Stimulated activated CD4-positive, alpha-beta T cell treated with anti-CD3 and anti-CD28 coated beads, Interleukin-1b, Interleukin-23, amount 100 ng/mL, for 4 hours (primary cell): ENCODE measurements at regions not wholly inside any gene's neighbourhood (a gene's known extent, or its start where the extent isn't known, plus 50 kb on each side); places are given as distances from the start of the nearest gene placed in this dataset.

Experiments
- DNase-seq, 2 donors: peaks; one replicate each; pipeline ENCODE4 v3.0.0-alpha.2; 2020; ENCODE audit warnings: low read depth in 2 of 2

DNA sequence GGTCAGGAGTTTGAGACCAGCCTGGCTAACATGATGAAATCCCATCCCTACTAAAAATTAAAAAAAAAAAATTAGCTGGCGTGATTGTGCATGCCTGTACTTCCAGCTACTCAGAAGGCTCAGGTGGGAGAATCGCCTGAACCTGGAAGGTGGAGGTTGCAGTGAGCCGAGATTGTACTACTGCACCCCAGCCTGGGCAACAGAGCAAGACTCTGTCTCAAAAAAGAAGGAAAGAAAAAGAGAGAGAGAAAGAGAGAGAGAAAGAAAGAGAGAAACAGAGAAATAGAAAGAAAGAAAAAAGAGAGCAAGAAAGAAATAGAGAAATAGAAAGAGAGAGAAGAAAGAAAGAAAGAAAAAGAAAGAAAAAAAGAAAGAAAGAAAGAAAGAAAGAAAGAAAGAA, 292.8 kb upstream of the KLF6 start:
- no peak for DNase-seq

DNA sequence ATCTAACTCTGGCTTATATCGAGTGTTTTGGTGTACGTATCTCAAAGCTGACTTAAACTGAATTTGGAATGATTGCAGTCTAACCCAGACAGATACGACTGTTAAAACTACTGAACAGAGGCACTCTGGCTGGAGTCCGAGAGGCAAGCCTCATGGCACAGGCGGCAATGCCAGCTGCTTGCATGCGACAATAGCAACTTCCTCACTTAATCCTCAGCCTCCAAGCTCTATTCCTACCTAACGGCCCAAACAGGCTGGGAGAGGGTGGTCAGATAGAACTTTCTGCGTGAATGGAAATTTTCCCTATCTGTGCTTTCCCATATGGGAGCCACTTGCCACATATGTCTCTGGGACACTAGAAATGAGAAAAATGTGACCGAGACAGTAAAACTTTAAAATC, 292.0 kb upstream of the KLF6 start:
- DNase-seq, result no peak

DNA sequence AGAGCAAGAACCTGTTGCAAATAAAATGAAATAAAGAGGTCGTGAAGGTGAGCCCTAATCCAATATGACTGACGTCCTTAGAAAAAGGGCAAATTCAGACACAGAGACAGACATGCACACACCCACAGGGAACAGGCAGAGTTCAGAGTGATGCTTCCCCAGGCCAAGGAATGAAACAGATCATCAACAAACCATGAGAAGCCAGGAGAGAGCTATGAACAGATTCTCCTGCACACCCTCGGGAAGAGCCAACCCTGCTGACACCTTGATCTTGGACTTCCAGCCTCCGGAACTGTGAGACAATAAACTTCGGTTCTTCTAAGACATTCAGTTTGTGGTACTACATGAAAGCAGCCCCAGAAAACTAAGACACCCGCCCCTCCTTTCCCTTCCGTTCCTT, 290.4 kb upstream of the KLF6 start:
- DNase-seq, result no peak

DNA sequence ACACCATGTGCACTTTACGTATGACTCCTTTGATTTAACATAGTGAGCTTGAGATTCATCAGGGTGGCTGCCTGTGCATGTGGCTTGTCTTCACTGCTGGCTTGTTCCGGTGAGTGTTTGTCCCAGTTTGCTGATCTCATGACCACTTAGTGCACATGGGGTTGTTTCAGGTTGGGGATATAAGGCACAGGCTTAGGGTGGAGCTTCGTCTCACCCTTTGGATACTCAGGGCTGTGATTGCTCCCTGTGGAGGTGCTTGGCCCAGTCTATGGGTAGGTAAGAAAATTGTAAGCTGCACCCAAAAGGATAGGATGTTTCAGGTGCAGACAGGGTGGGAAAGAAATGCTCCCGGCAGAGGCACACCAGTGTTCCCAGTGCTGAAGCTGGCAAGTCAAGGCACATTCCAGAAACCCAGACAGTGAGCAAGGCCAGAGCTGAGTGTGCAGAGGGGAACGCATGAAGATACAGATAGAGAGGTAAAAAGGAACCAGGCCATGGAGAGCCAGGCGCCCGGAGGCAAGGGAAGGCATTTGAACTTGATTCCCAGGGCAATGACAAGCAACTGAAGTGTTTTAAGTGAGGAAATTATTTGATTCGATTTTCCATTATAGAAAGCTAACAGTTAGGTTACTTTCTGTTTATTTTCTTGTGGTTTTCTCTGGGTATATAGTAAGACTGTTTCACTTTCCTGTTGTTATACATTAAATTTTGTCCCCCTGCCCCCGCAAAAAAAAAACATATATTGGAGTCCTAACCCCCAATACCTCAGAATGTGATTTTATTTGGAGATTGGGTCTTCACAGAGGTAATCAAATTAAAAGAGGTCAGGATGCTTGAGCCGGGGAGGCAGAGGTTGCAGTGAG, 289.8 kb upstream of the KLF6 start:
- no peak for DNase-seq

DNA sequence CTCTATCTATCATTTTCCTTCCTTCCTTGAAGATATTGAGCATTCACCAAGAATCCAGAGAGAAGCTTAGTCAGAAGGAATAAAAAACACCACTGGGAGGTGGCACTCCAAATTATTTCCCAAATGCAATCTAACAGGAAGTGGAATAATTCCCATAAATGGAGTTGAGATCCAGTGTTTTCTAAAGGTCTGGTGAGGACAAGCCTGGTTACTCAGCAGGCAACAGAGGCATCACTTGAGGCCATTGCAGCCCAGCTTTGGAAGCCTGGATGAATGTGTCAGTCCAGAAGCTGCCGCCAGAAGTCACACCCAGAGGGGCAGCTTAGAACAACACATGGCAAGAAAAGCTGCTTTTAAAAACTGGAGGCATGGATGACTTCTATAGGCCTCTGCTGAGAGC, 288.9 kb upstream of the KLF6 start:
- no peak for DNase-seq

DNA sequence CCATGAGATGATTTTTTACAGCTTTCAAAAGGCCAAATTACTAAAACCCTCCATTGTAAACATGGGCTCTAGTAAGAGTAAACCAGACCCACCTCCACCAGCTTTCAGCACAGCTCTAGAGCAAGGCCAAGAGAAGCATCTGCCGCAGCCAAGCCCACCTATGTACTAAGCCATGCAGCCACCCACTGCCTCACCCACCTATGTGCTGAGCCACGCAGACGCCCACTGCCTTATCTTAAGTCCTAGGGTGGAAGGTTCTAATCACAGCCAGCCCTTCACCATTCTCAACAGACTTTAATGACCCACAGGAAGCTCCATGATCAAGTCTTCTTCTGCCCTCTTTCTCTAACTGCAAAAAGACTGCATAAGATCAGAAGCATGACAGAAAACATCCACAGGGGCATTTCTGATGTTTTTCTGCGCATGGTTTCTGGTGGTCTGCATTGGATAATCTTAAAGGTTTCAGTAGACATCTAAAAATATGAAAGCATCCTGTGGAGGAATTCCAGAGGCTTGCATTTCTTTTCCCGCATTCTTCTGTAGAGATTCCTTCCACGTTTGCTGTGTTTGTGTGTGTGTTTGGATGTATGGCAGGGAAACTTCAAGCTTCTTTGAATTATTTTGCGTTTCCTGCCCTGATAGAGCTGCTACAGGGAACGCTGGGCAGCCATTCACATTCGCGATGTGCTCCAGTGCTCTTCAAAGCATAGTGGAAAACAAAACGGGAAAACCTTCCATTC, 286.1 kb upstream of the KLF6 start:
- no peak for DNase-seq

DNA sequence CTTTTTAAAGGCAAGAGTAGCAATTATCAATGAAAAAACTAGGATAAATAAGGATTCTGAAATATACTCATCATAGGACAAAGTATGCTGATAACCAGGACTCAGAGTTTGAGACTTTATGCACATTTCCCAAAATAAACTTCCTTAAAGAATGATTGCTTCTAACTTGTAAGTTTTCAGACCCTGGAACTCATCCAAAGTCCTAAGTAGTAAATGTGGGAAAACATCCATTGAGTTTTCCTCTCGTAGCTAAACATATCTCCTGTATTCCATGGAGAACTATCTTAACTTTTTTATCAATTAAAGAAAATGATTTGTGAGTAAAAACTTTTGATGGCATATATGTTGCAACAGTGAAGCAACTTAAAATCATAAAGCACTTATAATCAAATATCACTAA, 285.2 kb upstream of the KLF6 start:
- no peak for DNase-seq

DNA sequence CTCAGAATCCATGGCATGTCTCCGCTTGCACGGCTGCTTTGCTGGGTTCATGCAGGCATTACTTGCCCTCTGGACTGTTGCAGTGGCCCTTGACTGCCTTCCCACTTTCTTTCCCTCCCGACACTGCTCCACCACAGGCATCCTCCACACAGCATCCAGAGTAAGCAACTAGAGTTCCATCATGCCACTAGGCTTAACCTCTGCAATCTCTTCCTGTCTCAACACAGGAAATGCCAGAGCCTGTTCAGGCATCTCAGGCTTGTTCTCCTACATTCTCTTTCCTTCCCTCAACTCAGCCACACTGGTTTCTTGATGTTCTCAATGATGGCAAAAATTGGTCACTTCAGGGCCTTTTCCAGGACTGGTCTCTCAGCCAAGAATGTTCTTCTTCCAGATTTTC, 284.5 kb upstream of the KLF6 start:
- DNase-seq, result no peak

DNA sequence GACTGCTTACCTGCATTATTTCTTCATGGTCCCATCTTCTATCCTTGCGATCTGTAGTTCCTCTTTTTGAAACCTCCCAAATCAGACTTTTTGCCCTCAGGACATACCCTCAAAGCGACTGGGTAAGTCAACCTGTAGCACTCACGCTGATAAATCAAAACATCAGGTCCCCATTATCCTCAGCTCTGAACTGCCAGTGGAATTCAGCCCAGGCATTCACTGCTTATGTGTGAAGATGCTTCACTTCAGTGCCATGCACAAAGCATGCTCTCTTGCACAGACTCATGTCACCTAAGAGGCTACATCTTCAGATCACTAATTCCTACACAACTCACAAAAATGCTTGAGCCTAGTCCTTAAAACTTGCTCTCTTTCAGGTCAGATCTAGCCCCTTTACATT, 283.6 kb upstream of the KLF6 start:
- DNase-seq, result no peak

DNA sequence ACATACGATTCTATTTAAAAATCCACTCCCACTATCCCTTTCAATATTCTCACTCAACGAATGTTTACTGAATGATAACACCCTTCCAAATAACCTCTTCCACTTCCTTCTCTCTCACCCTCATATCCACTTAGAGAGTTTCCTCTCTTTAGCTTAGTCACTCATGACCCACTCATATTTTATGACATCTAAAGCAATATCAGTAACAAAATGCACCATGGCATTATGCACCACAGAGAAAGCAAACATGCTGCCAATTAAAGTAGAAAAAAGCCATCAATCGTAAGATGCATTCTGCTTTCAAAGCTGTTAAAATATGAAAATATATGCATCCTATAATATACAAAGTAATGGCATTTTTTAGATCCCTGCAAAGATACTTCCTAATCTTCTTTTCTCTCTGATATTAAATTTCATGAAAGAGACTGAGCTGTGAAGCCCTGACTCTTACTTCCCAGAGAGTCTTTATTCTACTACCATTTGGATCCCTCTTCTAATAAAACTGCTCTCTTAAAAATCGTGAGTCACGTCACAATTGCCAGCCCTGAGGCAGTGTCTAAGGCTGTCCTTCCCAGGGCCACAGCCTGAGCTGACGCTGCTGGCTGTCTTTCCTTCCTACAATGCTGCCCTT, 283.0 kb upstream of the KLF6 start:
- no peak for DNase-seq

DNA sequence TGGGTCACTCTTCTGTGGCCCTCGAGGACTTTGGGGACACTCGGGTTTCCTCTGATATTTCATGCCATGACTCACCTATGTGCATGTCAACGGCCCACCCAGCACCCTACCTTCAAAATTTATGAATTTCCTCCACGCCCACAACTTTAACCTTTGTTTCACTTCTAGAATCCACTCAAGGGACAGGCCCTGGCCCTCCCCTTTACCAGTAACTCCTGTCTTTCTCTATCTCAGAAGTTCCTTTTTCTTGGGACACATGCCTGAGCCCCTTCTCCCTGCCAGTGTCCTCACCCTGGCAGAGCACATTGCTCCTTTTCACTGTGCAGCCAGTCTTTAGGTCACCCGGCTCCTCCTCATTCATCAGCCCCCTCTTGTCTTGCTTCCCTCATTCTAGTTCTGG, 282.5 kb upstream of the KLF6 start:
- no peak for DNase-seq

DNA sequence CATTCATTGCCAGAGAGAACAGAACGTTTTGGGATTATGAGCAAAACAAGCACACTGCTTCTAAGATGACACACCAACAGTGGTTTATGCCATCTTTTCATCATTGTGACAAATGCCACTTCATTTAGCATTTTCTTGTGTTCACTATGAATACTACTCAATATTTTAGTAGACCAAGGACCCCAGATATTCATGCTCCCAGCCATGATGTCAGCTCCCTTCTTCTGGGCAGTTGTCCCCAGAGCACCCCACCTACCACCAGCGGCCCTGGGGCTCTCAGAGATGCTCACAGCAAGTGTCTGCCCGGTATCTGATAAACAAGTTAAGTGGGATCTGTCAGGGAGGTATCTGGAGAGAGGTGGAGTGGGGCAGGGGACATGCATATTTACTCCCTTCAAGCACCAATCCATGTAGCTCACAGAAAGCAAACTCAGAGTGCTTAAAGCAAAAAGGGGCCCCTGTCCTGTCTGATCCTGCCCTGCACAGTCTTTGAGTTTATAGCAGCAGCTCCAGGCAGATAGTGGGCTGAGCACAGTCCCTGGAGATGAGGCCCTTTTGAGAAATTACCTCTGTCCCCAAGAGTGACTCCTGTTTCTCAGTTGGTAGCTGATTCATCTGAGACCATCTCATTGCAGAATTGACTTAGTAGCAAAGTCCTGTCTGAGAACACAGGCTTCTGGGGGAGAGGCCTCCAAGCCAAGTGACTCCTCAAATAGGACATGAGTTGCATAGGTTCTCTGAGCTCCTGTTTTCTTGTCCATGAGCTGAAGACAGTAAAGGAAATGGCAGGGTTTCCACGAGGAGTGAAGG, 281.8 kb upstream of the KLF6 start:
- no peak for DNase-seq

DNA sequence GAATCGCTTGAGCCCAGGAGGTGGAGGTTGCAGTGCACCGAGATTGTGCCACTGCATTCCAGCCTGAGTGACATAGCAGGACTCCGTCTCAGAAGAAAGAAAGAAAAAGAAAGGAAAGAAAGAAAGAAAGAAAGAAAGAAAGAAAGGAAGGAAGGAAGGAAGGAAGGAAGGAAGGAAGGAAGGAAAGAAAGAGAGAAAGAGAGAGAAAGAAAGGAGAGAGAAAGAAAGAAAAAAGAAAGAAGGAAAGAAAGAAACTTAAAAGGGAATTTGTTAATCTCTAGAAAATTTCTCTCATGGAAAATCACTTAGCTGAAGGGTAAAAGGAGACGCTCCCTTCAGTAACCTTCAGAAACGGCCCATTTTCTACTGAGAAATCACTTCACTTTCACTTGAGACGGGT, 279.5 kb upstream of the KLF6 start:
- no peak for DNase-seq

DNA sequence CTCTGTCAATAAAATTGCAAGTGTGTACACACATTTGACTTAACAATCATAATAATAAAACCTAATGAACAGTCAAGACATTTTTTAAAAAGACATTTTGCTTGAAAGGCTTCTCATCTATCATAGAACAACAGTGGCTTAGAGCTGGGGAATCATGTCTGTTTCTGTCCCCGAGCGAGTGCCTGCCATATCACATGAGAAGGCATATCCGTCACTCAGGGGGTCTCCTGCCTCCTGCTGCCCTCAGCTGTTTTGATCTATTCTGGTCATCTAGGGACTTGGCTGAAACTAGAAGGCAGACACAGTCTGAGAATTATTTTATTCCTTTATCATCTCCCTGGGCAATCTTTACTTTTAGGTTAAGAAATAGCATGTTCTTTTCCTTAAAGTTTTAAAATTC, 278.7 kb upstream of the KLF6 start:
- no peak for DNase-seq

DNA sequence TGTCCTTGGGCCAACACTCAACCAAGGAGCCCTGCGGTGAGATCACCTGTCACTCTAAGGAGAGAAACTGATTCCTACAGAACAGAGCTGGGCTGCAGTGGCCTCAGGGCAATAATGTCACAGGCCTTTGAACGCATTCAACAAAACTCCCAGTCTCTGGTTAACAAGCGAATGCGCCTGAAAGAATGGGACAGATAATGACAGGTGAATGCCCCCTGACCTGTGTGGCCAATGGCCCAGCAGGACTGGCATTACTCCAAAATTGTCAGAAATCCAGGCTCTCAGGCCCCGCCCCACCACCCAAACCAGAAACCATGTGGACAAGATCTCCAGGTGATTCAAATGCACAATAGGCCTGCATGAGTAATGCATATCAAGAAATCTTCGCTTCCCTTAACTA, 277.7 kb upstream of the KLF6 start:
- DNase-seq, result no peak

DNA sequence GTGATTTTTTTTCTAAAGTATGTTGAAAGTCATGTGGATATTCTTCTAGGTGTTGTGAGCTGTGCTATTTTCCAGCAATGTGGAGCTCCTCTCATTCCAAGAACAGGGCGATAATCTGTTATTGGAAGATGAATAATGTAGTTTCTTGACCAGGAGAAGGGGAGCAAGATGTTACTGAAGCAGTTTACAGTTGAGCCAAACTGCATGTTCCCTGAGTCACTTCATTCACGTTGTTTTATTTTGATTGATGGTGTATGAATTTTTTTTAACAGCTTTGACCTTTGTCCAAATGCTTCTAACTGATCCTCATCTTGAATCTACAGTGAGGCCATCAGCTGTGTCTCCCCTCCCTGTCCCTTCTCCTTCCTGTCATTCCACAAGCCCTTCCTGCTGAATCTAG, 277.1 kb upstream of the KLF6 start:
- no peak for DNase-seq

DNA sequence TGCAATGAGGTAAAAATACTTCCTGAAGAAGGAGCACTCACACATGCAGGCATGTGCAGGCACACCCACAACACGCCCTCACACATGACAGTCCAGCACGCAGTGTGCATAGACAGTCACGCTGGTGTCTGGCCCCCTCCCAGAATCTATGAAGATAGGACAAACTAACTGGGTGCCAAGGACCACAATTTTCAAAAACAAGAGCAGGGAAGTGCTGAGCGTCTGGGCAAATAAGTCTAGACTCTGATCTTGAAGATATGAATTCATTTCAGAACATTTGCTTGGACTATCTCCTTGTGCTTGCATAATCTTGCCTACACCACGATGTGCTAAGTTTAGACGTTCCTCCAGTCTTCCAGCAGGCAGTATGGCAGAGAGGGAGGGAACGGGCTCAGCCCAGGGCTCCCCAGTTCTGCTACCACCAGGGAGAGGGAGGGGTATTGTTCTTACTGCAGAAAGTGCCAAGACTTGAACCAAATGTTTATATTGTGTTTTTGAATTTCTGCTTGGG, 276.5 kb upstream of the KLF6 start:
- no peak for DNase-seq

DNA sequence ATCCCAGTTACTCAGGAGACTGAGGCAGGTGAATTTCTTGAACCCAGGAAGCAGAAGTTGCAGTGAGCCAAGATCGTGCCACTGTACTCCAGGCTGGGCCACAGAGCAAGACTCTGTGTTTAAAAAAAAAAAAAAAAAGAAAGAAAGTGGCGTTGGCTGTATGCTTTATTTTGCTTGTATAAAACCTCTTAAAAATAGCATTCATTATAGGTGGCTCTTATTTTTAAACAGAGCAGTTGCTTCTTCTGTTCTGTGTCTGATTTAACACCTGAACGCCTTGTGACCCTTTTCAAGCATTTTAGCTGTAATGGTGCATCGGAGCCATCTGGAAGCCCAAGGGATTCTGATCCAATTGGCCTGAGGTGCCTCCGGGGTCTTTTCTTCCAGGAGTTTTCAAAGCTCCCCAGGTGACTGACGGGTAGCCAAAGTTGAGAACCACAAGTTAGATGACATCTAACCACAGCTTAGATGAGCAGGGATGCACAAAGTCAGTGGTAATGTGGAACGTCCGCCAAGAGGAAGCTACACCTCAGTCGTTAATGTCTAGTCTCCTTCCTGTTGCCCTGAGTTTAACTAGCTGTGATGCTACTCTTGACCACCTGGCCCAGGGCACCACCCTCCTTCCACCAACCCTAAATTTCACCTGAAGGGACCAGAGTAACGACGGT, 274.6 kb upstream of the KLF6 start:
- no peak for DNase-seq

DNA sequence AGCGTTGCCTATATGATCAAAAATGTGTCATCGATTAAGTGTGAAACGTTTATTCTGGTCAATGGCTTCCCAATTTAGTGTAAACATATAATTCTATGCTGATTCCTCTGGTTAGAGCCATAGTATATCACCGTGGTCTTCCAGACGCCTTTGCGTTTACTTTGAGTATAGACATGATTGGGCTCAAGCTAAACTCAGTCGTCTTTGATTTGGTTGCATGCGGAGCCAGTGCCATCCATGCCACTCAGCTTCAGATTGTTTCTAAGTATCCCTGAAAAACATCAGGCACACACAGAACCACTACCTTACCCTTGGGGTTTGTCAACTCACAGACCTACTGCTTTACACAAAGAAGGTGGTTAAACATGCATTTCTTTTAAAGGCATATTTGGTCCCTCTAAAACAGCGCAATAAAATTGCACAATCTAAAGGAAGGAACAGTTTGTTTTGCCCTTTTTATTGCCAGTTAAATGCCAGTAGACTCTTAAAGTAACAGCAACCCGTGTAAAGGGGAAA, 273.6 kb upstream of the KLF6 start:
- DNase-seq, result no peak

DNA sequence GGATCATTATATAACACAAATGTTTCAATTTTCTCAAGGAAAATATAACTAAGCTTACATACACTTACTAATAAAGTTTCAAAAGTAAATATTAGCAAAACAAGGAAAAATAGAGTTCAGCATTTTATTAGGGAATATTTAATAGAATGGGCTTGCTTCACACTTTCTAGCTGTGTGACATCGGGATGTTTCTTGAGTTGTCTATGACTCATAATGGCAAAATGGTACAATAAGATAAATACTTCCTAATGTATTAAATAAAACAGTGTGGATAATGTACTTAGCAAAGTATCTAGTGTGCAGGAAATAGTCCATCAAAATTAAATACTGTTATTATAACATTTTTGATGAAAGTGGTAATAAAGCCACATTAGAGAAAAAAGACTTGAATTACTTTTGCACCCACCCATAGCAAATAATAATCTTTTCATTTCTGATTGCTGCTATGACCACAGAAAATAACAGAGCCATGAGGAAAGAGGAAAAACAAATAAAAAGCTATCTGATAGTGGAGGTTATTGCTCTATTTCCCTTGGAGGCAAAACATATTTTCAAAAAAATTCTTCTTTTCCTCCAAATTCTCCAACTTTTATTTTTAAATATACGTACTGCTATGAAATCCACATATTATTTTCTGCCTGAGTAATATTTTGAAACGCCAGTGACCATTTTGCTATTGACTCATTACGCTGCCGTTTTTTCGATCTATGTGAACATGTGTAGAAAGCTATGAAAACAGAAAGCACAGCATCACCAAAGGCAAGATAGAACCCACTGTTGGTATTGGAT, 272.9 kb upstream of the KLF6 start:
- no peak for DNase-seq
